GM12873 (cell line): ENCODE measurements at regions not wholly inside any gene's neighbourhood (a gene's known extent, or its start where the extent isn't known, plus 50 kb on each side); places are given as distances from the start of the nearest gene placed in this dataset.

Experiments used
- CTCF ChIP-seq: IDR thresholded peaks from 2 replicates; pipeline ENCODE4 v1.5.1; 2012; ENCODE audit warnings: low read depth, mild to moderate bottlenecking, moderate library complexity, low read length, control low read depth; ENCODE audit not compliant: insufficient read depth; ENCODE audit errors: missing control alignments

DNA sequence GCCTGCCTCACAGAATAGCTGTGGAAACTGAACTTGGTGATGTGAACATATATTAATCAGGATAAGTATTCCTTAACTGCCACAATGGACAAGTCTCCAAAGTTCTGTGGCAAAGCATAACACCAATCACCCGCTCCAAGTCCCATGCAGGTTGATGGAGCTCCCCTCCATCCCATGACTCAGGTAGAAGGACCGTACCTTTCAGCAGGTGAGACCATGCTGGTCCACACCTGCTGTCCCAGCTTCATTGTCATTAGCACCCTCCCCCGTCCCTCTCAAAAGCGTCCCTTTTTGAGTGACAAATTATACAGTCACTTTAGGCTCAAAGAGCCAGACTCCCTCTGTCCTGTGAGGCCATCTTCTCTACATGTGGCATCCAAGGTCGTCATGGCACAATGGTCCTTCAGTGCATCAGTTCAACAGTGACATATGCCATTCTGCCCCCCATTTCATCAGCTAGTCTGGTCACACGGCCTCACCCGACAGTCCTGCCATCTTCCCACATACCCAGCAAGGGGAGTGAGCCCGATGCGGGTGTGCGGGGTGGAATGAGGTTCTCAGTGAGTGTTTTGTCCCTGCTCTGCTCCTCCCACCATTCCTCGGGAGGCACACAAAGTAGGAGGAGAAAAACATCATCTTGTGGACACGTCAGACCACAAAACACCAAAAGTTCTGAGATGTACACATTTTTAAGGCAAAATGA, 136.7 kb upstream of the MYCN start:
- TF ChIP-seq CTCF = no peak

GRCh38 chr2:15804246-15804619, 136.1 kb upstream of the MYCN start:
- TF ChIP-seq CTCF = no peak

DNA sequence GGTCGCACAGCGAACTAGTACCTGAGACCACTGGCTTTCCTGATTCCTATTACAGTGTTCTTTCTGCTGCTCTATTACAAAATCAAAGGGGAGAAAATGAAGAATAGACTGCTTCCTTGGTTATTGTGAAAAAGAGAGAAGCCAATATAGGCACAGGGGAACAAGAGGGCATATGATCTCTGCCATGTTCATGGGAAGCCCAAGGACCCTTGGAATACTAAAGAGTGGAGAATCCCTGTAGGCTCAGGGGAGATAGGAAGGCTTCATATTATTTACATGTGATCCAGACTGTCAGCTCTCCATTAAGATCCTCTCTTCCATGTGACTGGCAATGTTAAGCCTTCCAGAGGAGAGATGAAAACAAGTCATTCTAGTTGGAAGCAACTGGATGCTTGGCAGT, 135.7 kb upstream of the MYCN start:
- no peak for TF ChIP-seq CTCF

DNA sequence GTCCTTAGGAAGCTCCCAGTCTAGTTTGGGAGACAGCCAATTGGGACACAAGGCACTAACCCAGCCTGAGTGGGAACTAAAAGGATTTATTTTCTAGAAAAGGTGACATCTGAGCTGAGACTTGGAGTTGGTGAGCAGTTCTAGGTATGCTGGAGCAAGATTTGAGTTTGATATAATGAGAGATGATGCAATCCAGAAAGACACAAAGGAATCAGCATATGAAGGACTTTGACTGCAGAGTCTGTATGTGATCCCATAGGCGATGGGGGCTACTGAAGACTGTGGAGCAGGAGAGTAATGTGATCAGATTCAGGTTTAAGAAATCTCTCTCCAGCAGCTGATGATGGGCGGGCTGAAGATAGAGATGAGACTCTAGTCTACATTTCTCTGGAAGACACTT, 135.1 kb upstream of the MYCN start:
- TF ChIP-seq CTCF = no peak

- TF ChIP-seq CTCF = no peak
Observed at GRCh38 chr2:15805772-15806171, 134.6 kb upstream of the MYCN start.

DNA sequence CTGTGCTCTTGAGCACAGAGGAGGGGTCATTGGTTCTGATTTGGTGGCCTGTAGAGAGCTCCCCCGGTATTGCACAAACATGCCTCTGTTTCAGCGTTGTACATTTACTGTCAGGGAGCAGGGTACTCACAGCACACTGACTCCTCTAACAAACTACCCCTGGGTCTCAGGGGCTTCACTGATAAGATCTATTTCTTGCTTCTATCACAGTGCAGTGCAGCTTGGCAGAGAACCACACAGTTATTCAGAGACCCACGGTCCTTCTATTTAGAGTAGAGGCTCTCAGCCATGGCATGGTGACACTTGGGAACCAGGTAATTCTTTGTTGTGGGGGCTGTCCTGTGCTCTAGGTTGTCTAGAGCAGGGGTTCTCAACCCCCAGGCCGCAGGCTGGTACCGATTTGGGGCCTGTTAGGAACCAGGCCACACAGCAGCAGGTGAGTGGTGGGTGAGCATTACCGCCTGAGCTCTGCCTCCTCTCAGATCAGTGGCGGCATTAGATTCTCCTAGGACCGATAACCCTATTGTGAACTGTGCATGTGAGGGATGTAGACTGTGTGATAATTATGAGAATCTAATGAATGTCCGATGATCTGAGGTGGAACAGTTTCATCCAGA, 133.4 kb upstream of the MYCN start:
- TF ChIP-seq CTCF = no peak

DNA sequence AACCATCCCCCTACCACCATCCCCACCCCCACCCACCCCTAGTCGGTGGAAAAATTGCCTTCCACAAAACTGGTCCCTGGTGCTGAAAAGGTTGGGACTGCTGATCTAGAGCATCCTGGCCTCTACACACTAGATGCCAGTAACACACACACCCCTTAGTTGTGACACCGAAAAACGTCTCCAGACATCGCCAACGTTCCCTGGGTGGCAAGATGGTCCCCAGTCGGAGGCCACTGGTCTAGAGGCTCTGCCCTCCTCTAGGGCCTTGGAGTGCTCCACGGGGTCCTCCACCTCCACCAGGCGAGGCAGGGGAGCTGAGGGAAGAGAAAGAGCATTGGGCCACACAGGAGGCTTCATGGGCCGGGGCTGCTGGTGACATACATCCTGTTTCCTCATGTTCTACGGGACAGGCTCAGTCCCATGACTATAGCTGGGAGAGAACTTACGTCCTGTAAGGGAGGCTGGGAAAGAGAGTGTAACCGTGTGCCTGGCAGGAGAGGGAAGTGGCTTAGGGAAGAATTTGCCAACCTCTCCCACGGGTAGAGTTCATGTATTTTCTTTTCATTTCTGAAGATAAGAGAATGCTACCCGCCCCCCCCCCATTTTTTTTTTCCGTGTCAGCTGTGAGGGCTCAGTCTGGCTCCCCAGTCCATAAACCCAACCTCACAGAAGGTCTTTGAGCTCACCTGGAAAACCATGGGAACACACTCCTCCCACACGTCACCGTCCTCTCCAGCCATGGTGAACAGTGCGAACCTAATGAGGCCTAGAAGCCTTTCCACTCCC, 132.7 kb upstream of the MYCN start:
- no peak for TF ChIP-seq CTCF
